ENCODE measurements at regions not wholly inside any gene's neighbourhood (a gene's known extent, or its start where the extent isn't known, plus 50 kb on each side); places are given as distances from the start of the nearest gene placed in this dataset.

GRCh38 chr2:41621095-41621494, 426.7 kb upstream of the PKDCC start:
- H3K27ac ChIP-seq: no peak overlapping the region
- TF ChIP-seq CTCF (conservative IDR thresholded peaks at IDR 0.05): no peak

- H3K27ac ChIP-seq: no peak overlapping the region
- no peak for TF ChIP-seq CTCF (conservative IDR thresholded peaks at IDR 0.05)
Measured at GRCh38 chr2:41621563-41621962, 426.3 kb upstream of the PKDCC start.

- no peak for TF ChIP-seq CTCF (conservative IDR thresholded peaks at IDR 0.05)
Measured at GRCh38 chr2:41622301-41622700, 425.5 kb upstream of the PKDCC start.

GRCh38 chr2:41626936-41627335, 420.9 kb upstream of the PKDCC start:
- H3K27ac ChIP-seq: no peak overlapping the region
- TF ChIP-seq CTCF (conservative IDR thresholded peaks at IDR 0.05): no peak

More at GRCh38 chr2:41622301-41622700, 425.5 kb upstream of the PKDCC start:
- H3K27ac ChIP-seq: no peak overlapping the region

- no peak for TF ChIP-seq CTCF (conservative IDR thresholded peaks at IDR 0.05)
- no peak overlapping the region for H3K27ac ChIP-seq
Measured at GRCh38 chr2:41634686-41635085, 413.1 kb upstream of the PKDCC start.

- no peak for TF ChIP-seq CTCF (conservative IDR thresholded peaks at IDR 0.05)
- H3K27ac ChIP-seq: no peak overlapping the region
Measured at GRCh38 chr2:41644936-41645335, 402.9 kb upstream of the PKDCC start.

GRCh38 chr2:41647468-41648050, 400.3 kb upstream of the PKDCC start:
- TF ChIP-seq CTCF (conservative IDR thresholded peaks at IDR 0.05): no peak
- H3K27ac ChIP-seq: no peak overlapping the region

All from VCaP (cell line).